ENCODE measurements at regions not wholly inside any gene's neighbourhood (a gene's known extent, or its start where the extent isn't known, plus 50 kb on each side); places are given as distances from the start of the nearest gene placed in this dataset.

DNA sequence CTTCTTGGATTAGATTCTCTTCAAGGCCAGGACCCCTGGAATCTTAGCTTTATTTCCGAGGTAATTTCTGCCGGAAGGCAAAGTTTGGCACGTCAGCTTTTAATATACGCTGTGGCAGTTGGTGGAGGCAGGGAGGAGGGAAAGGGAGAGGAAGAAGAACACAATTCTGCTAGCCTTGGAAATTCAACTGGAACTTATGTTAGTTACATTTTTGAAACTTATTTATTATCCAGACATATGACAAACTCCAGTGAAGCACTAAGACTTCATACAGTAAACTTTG is 100.1 kb upstream of the TSC22D2 start:
- DNase-seq (ENCODE audit: missing footprints): no peak
- intact Hi-C loops (cut with DNase I): no loop called here
- ATAC-seq: no peak

DNA sequence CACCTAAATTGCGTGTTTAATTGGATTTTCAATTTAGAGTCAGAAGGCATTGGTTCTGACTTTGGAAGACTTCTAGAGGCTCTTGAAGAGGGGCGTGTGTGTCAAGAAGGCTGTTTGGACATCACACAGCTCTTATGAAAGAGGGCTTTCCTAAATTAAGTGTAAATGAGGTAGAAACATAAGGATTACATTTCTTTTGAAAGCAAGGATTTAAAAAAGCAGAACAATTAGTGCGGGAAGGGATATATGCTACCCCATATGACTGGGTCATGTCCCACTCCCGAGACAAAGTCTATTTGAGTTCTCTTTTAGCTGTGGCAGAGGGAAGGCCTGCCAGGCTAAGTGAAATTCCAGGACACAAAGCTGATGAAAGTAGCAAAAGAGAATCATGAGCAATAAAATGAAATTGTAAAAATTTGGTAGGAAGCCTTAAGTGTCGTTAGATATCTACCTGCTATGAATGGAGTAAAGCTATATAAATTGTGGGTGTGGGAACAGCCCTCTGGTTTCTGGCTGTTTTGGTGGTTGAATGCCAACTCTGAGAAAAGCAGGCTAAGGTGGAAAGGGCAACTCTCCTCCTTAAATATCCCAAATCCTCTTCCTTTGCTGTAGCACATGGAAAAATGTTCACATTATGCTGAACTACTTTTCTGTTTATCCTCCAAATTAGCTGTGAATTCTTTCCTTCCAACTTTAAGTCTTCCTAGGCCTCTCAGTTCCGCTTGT is 100.6 kb upstream of the TSC22D2 start:
- ATAC-seq: no peak

DNA sequence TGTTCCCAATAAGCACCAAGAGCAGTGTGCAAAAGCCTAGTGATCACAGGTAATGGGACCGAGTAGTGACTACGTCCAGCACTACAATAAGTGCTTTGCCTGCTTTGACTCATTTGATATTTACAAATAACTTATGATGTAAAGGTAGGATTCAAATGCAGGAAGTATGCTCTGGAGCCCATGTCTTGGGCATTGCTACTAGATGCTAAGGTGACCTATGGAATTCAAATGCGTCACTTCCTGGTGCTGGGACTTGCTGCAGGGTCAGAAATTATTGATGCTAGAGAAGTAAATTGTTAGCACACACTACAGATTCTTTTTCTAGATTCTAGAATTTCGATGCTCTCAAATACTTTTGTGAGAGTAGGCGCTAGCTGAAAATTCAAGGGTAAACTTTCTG is 101.2 kb upstream of the TSC22D2 start:
- no peak for ATAC-seq
- no peak for DNase-seq (ENCODE audit: missing footprints)
- intact Hi-C loops (cut with DNase I): no loop called here

More for the DNA sequence above, 100.6 kb upstream of the TSC22D2 start:
- DNase-seq (ENCODE audit: missing footprints): no peak
- intact Hi-C loops (cut with DNase I): no loop called here

DNA sequence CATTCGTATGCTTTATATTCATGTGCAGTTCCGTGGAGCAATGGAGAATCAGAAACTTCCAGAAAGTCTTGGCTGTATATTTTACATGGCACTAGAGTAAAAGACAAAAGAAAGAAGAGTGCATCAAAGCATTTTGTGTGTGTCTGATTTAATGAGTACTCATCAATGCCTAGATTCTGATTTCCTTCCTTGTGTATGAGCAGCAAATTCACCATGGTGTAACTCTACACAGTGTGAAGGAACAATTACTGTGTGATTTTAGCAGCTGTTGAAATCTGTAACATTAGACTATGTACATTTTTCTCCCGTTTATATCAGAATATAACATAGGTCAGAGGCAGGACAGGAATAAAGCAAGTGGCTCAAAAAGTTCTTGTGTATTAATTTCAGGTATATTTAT is 102.0 kb upstream of the TSC22D2 start:
- intact Hi-C loops (cut with DNase I): no loop called here

DNA sequence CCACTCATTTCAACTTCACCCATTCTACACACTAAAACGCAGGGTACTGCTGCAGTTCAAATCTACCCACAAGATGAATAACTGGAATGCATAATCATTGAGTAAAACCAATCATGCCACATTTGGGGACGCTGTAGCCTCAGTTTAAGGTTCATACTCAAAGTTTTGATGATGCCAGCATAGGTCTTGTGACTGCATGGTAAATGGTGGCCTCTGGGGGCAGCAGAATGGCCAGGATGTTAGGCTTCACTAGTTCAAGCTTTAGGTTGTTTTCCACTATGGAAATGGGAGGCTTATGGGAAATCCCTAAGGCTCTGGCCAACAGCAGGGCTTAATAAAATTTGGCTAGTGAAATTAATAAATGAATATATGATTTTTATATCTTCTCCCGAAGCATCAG is 104.3 kb upstream of the TSC22D2 start:
- intact Hi-C loops (cut with DNase I): no loop called here
- ATAC-seq: no peak

More for the DNA sequence above, 102.0 kb upstream of the TSC22D2 start:
- no peak for DNase-seq (ENCODE audit: missing footprints)
- ATAC-seq: no peak

DNA sequence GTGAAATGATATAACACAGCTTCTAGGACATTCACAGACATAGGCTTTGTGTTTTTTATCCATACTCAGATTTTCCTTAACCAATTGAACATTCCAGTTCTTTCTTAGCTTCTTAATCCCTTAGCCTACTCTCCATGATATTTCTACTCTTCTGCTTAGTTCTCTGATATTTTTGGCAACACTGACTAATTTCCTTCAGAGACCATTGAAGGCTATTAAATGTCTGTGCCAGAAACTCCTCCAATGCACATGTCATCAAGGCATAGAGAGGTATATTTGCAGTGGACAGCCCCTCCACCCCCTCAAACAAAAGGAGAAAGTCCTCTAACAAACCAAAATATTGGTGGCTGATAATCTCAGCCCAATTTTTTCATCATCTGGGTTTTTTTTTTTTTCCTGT is 105.9 kb upstream of the TSC22D2 start:
- ATAC-seq (no peak), DNase-seq (ENCODE audit: missing footprints) (no peak)
- intact Hi-C loops (cut with DNase I): no loop called here

More for the DNA sequence above, 104.3 kb upstream of the TSC22D2 start:
- no peak for DNase-seq (ENCODE audit: missing footprints)

DNA sequence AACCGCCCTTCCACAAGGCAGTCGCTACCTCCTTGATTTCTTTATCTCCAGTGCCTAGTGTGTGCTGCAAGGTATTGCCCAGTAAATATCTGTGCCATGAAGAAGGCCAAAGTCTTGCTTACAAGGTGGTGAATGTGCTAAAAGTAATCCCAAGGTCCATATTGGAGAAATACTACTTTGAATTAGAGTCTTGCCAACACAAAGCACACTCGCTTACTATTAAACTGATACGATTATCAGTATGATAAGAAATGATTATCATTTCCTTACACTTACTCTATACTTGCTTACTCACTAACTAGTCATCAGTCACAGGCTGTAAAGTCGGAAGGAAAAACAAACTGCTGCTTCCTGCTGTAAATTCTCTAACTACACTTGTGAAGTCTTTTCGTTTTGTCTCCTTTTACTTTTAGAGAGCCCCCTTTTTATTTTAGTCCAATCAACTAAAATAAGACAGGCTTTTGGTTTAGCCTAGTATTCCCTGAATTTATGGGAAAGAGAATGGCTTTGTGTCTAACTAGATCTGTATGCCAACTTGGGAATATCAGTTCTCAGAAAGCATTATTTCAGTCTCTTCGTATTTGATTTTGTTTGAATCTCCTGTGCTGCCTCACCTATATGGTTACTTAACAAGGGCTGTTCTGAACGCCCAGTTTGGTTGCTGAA is 107.1 kb upstream of the TSC22D2 start:
- ATAC-seq (no peak), DNase-seq (ENCODE audit: missing footprints) (no peak)
- intact Hi-C loops (cut with DNase I): no loop called here

DNA sequence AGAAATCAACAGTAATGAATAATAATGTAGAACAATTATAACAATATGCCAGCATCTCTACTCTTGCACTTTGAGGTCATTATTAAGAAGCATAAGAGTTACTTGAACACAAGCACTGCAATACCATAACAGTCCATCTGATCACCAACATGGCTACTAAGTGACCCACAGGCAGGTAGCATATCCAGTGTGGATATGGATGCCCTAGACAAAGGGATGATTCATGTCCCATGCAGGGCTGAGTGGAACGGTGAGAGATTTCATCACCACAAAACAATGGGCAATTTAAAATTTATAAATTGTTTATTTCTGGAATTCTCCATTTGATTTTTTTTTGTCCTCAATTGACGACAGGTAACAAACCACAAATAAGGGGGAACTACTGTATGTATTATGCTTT is 107.7 kb upstream of the TSC22D2 start:
- no peak for DNase-seq (ENCODE audit: missing footprints)
- intact Hi-C loops (cut with DNase I): no loop called here
- no peak for ATAC-seq

DNA sequence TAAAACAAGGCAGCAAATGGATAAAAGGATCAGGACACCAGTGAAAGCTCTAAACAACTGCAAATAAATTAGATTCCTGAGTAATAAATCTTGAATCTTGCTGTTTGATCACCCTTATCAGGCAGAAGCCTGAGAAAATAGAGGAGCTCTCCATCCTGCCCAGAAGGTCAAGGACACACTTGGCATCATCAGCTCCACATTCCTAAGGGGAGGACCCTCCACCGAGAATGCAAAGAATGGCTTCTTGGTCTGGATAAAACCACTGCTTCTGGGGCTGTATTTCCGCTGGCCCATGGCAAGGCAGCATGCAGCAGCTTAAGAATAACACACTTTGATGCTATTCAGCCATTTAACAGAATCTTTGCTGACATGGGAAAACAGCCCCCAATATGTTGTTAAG is 108.9 kb upstream of the TSC22D2 start:
- ATAC-seq: no peak
- intact Hi-C loops (cut with DNase I): no loop called here
- peak; percentile 15 for DNase-seq (ENCODE audit: missing footprints)

DNA sequence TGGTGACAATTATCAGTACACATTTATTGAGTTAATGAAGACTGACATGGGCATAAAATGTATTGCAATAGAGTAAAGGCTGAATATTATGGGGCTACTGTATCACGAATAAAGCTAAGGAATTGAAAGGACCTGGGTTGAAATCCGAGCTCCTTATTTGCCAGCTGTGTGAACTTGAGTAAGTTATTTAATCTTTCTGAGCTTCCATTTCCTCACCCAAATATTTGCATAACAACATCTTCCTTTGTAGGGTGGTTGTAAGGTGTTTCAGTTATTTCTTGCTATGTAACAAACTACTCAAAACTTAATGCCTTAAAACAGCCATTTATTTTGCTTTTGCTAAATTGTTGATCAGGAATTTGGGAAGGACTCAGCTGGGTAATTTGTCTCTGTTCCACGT is 111.1 kb upstream of the TSC22D2 start:
- DNase-seq (ENCODE audit: missing footprints) (no peak), ATAC-seq (no peak)
- intact Hi-C loops (cut with DNase I): no loop called here

DNA sequence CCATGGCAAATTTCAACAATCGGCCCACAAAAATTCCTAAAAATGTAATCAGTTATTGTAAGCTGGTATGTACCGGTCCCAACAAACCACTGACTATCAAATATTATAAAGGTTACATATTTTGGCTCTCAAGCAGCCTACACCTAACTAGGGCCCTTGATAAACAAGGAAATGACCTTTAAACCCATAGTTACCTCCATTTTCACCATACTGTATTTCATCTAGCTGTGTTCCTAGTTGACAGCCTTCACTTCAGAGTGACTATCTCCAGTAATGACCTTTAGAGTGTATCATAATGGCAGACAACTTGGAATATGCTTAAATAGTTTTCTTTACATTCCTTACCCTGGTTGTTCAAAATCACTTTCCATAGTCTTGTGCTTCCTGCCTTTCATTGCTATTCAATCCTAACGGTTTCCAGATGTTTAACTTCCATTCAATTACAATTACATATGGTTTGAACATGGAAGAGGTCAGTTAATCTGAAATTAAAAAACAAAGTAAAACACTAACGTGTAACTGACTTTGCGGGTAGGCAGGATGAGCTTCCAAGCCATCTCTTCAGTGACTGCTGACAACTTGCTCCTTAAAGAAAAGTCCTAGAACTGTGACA is 111.9 kb upstream of the TSC22D2 start:
- intact Hi-C loops (cut with DNase I): no loop called here
- no peak for ATAC-seq
- DNase-seq (ENCODE audit: missing footprints): no peak

DNA sequence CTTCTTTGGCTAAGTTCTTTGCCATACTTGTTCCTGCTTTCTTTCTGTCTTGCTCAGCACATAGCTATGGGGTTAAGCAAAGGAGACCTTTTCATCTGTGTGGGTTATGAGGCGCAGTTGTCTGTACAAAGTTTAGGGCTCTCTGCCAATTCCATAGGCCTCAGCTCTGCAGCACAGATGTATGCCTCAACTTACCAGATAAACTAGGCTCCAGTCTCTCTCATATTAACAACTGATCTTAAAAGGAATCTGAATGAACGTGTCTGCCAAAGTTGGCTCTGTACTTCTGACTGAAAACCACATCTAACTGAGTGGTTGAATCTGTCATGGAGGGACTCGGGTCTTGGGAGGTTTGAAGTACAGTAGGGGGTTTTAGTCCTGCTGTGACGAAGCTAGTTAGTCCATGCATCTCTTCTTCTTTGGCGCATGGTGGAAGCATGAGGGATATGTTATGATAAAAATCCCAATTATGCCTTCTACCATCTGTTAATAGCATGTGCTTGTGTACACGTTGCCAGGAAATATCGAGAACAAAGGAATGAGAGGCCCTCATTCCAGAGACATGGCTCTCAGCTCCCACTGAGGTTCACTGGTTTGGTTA is 114.6 kb upstream of the TSC22D2 start:
- ATAC-seq (no peak), DNase-seq (ENCODE audit: missing footprints) (no peak)
- intact Hi-C loops (cut with DNase I): no loop called here

DNA sequence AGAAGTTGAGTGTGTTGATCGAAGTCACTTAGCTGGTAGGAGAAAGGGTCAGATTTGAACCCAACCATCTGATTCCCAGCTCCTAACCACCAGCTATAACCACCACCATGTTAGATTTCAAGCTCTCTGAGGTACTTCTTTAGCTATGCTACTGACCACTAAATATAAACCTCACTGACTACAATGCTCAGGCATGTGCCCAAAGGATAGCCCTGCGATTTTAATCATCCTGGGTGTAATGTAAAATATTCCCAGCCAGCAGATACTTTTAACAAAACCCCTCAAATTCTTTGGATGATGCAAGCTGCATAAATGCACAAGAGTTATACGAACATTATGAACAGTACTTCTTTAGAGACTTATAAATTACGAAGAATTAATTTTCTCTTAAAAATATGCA is 115.2 kb upstream of the TSC22D2 start:
- no peak for ATAC-seq
- DNase-seq (ENCODE audit: missing footprints): no peak
- intact Hi-C loops (cut with DNase I): no loop called here

DNA sequence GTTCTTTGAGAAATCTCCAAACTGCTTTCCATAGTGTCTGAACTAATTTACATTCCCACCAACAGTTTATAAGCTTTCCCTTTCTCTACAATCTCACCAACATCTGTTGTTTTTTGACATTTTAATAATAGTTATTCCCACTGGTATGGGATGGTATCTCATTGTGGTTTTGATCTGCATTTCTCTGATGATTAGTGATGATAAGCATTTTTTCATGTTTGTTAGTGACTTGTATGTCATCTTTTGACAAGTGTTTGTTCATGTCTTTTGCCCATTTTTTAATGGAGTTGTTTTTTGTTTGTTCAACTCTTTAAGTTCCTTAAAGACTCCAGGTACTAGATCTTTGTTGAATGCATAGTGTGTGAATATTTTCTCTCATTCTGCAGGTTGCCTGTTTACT is 116.6 kb upstream of the TSC22D2 start:
- intact Hi-C loops (cut with DNase I): no loop called here
- no peak for ATAC-seq
- DNase-seq (ENCODE audit: missing footprints): no peak

DNA sequence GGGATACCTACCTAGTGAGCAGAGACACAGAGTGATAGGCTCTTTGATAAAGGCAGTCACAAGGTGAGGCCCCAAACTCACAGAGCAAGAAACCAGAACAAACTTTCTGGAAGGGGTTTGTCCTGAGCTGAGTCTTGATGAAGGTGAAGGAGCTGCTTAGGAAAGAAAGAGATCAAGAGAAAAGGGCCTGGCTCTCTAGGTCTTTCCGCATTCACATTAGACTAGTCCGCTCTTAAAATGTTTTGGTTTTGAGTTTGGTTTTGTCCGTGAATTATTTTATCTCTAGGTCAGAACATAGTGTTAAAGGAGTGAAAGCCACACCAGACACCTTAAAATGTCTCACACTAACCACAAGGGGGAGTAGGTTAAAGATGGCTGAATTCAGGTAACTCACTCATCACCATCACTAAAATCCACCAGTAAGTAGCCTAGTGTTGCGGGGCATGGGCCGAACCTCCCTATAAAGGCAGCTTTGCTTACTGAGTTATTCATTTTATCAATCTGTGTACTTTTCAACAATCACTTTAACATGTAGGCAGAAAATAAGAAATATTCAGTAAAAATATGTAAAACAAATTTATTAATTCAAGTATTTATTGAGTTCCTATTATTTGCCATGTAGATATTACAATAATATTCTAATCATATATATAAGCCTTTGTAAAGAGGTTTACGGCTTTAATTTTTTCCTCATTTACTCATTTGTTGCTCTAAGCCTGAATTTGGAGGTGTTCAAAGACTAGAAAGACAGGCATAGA is 121.5 kb upstream of the TSC22D2 start:
- ATAC-seq (no peak), DNase-seq (ENCODE audit: missing footprints) (no peak)
- intact Hi-C loops (cut with DNase I): loop anchor here (1.0 to 2.0 kb wide), 2 partner anchors 122 to 209 kb away; partner anchors contain the start of gene TSC22D2

DNA sequence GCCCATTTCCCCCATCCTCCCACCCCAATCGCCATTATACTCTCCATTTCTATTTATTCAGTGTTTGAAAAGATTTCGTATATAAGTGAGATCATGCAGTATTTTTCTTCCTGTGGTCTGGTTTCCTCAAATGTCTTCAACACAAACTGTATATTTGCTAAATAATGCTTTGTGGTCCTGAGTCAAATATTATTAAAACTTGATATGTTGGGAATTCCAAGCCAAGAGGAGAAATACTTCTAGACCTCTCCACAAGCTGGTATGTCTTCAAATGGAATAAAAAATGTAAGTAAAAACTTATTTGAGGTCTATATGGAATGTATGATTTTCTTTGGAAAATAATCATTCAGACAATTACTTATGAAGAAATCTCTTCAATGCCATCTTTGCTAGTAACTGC is 122.5 kb upstream of the TSC22D2 start:
- no peak for ATAC-seq
- DNase-seq (ENCODE audit: missing footprints): no peak
- intact Hi-C loops (cut with DNase I): no loop called here

DNA sequence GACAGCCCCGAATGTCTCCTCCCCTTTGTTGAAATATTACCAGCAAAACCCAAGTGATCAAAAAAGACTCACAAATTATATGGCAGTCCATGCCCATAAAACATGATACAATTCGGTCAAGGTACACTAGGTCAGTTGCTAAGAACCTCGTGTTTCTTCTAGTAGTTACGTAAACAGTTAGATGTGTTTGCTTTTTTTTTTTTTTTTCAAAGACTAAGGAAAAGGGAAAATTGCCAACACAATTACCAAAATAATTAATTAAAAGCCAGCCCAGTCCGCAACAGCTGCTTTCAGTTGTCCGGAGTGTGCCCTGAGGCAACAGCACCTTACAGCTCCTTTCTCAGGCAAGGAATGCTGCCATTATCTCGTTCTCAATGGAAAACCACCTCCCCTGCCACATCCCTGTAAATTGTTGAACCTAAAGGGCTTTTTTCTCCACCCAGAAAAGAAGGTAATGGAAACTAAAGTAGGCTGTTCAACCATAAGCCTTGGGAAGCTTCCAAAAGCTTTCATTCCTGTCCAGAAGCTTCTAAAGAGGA is 129.2 kb upstream of the TSC22D2 start:
- intact Hi-C loops (cut with DNase I): no loop called here
- DNase-seq (ENCODE audit: missing footprints) (peak; percentile 15), ATAC-seq (no peak)

DNA sequence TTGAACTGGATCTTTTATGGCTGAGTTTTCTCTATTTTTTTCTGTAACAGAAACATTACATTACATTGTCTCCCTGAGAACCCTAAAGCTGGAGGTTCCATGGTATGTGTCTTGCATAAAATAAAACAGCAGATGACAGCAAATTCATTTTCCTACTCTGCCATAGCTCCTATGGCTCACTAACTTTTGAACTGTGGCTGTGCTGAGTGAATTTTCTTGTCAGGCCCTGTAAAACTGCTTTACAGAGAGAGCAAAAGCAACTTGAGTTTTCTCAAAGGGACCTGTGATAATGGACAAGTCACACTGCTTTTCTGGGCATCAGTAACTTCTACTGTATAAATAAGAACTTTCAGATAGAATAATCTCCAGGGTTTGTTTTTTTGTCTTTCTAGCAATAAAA is 129.9 kb upstream of the TSC22D2 start:
- no peak for DNase-seq (ENCODE audit: missing footprints)
- no peak for ATAC-seq
- intact Hi-C loops (cut with DNase I): no loop called here

DNA sequence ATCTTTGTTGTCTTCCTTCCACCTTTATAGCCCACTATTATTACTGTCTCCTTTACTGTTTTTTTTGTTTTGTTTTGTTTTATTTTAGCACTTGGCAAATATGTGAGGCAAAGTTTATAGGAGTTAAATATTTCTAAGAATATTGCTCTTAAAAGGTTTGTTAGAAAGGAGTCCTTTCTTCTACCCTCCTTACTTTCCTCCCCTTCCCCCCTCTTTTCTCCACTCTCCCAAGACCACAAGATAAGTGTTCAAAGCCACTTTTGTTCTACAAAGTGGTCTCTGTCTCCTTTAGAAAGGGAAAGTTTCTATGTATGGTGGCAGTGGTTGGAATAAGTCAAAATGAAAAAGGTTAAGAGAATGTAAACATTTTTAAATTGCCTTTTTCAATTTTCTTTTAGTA is 130.7 kb upstream of the TSC22D2 start:
- no peak for ATAC-seq
- intact Hi-C loops (cut with DNase I): no loop called here

More for the DNA sequence above, 130.7 kb upstream of the TSC22D2 start:
- no peak for DNase-seq (ENCODE audit: missing footprints)
